ENCODE measurements at regions not wholly inside any gene's neighbourhood (a gene's known extent, or its start where the extent isn't known, plus 50 kb on each side); places are given as distances from the start of the nearest gene placed in this dataset.

DNA sequence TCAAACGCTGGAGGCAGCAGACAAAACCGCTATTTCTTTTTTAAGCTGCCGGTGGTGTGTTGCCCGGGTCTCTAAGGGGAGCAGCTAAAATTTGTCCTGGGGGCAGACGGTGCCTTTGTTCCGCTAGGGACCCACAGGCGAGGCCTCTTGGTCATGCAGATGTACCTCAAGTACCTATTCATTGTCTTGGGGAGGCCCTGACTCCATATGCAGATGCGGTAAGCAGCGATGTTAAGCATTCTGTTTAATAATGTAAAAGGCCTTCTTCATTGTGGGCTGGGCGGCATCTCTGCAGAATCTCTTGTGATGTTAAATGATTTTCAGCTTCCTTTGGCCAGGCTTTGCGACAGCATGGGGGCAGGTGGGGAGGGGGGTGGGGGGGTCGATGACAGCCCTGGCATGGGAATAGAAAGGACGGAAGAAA, 98.9 kb upstream of the PJA1 start:
- Histone ChIP-seq H3K79me2 (ENCODE audit: insufficient read depth, low read length) (no peaks in the 10 kb centered on the region), H3K4me1 (ENCODE audit: insufficient read depth, low read length, severe bottlenecking) (no peaks in the 10 kb centered on the region), H3K9ac (ENCODE audit: low read length) (no peak overlapping the region), H4K20me1 (ENCODE audit: insufficient read depth, low read length) (no peaks in the 10 kb centered on the region), H3K9me3 (ENCODE audit: low read length) (no peaks in the 10 kb centered on the region), H3K36me3 (ENCODE audit: insufficient read depth, low read length) (no peaks in the 10 kb centered on the region), H3F3A (ENCODE audit: insufficient read depth, low read length) (no peaks in the 10 kb centered on the region), H3K4me3 (ENCODE audit: low read depth, low read length, poor library complexity, severe bottlenecking) (no peak overlapping the region), H3K27me3 (ENCODE audit: insufficient read depth, low read length) (no peaks in the 10 kb centered on the region), H2AFZ (ENCODE audit: low read length) (no peak overlapping the region), H3K9me2 (ENCODE audit: low read depth, low read length) (no peaks in the 10 kb centered on the region), H3K27ac (ENCODE audit: low read depth, low read length, poor library complexity, severe bottlenecking) (no peak overlapping the region), H3K4me2 (ENCODE audit: low read length) (no peak overlapping the region)
- TF ChIP-seq, protein P1, sequence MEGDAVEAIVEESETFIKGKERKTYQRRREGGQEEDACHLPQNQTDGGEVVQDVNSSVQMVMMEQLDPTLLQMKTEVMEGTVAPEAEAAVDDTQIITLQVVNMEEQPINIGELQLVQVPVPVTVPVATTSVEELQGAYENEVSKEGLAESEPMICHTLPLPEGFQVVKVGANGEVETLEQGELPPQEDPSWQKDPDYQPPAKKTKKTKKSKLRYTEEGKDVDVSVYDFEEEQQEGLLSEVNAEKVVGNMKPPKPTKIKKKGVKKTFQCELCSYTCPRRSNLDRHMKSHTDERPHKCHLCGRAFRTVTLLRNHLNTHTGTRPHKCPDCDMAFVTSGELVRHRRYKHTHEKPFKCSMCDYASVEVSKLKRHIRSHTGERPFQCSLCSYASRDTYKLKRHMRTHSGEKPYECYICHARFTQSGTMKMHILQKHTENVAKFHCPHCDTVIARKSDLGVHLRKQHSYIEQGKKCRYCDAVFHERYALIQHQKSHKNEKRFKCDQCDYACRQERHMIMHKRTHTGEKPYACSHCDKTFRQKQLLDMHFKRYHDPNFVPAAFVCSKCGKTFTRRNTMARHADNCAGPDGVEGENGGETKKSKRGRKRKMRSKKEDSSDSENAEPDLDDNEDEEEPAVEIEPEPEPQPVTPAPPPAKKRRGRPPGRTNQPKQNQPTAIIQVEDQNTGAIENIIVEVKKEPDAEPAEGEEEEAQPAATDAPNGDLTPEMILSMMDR (IDR thresholded peaks at IDR 0.05; ENCODE audit: low read length), result no peak

DNA sequence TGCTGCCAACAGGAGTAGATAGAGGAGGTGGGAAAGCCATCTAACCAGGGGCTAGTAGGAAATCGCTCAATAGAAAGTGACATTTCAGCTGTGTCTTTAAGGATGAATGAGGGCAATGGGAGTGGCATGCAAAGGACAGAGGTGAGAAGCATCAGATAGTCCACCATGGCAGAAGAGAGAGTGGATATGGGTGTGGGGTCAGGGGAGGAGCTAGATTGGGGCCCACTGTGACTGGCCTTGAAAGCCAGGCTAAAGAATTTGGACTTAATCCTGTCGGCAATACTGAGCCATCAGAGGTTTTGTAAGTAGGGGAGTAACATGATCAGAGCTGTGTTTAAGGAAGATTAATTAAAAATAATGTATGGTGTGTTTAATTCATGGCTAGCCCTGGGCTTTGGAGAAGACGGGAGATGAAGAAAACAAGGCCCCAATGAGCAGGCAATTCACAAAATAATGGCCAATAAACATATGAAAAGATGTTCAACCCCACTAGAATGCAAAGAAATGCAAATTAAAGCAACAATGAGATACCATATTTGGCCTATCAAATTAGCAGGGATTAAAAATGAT, 98.1 kb upstream of the PJA1 start:
- Histone ChIP-seq H3K4me1 (ENCODE audit: insufficient read depth, low read length, severe bottlenecking) (no peaks in the 10 kb centered on the region), H3K9me2 (ENCODE audit: low read depth, low read length) (no peaks in the 10 kb centered on the region), H3K27ac (ENCODE audit: low read depth, low read length, poor library complexity, severe bottlenecking) (no peak overlapping the region), H3K9me3 (ENCODE audit: low read length) (no peaks in the 10 kb centered on the region), H3K36me3 (ENCODE audit: insufficient read depth, low read length) (no peaks in the 10 kb centered on the region), H3K9ac (ENCODE audit: low read length) (no peak overlapping the region), H3K4me2 (ENCODE audit: low read length) (no peak overlapping the region), H3K79me2 (ENCODE audit: insufficient read depth, low read length) (no peaks in the 10 kb centered on the region), H3K27me3 (ENCODE audit: insufficient read depth, low read length) (no peaks in the 10 kb centered on the region), H4K20me1 (ENCODE audit: insufficient read depth, low read length) (no peaks in the 10 kb centered on the region), H3K4me3 (ENCODE audit: low read depth, low read length, poor library complexity, severe bottlenecking) (no peak overlapping the region), H3F3A (ENCODE audit: insufficient read depth, low read length) (no peaks in the 10 kb centered on the region), H2AFZ (ENCODE audit: low read length) (no peak overlapping the region)
- TF ChIP-seq, protein P1 (IDR thresholded peaks at IDR 0.05; ENCODE audit: low read length), result no peak
- no peak for TF ChIP-seq EZH2 (IDR thresholded peaks at IDR 0.05; ENCODE audit: borderline replicate concordance, low read length)

DNA sequence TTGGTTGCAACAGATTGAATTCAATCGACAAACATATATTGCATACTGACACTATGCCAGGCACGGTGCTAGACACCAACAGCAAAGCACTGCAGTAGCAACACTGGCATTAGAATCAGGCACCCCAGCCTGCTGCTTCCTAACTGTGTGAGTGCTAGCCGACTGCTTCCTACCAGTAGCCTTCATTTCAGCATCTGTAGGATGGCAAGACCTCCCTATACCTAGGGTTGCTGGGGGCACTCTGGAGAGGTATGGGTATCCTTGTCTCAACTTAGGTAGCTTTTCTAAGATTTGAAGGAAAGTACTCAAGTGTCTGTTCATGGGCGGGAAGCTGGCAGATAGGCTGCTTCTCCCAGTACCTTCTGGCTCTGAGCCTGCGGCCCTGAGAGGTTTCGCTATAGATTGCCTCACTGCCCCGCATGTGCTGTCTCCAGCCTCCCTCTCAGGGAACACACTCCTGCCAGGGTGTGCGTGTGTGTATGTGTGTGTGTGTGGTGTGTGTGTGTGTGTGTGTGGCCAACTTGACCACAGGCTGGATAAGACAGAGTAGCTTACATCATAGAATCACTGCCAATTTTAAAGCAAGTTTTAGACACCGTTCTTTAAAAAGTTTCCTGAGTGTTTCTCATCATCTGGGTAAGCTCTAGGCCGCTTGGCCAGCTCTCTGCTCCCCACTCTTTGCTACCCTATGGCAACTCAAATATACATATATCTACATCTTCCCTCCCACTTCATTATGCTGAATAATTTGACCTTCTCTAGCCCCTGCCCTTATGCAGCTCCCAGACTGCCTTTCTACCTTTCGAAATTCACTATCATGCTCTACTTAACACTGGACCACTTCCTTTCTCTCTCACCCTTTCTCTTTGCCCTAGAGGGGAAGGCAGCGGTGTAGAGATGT, 97.0 kb upstream of the PJA1 start:
- no peak overlapping the region for H2AFZ ChIP-seq (ENCODE audit: low read length)
- H3K79me2 ChIP-seq (ENCODE audit: insufficient read depth, low read length), result no peaks in the 10 kb centered on the region
- H3K4me2 ChIP-seq (ENCODE audit: low read length), result no peak overlapping the region
- no peaks in the 10 kb centered on the region for H3K27me3 ChIP-seq (ENCODE audit: insufficient read depth, low read length)
- H4K20me1 ChIP-seq (ENCODE audit: insufficient read depth, low read length), result no peaks in the 10 kb centered on the region
- no peaks in the 10 kb centered on the region for H3K9me3 ChIP-seq (ENCODE audit: low read length)
- H3F3A ChIP-seq (ENCODE audit: insufficient read depth, low read length), result no peaks in the 10 kb centered on the region
- no peak overlapping the region for H3K4me3 ChIP-seq (ENCODE audit: low read depth, low read length, poor library complexity, severe bottlenecking)
- TF ChIP-seq, protein P1 (IDR thresholded peaks at IDR 0.05; ENCODE audit: low read length), result no peak
- TF ChIP-seq EZH2 (IDR thresholded peaks at IDR 0.05; ENCODE audit: borderline replicate concordance, low read length), result no peak
- no peaks in the 10 kb centered on the region for H3K9me2 ChIP-seq (ENCODE audit: low read depth, low read length)
- H3K27ac ChIP-seq (ENCODE audit: low read depth, low read length, poor library complexity, severe bottlenecking), result no peak overlapping the region
- no peaks in the 10 kb centered on the region for H3K36me3 ChIP-seq (ENCODE audit: insufficient read depth, low read length)
- H3K9ac ChIP-seq (ENCODE audit: low read length), result no peak overlapping the region
- no peaks in the 10 kb centered on the region for H3K4me1 ChIP-seq (ENCODE audit: insufficient read depth, low read length, severe bottlenecking)
